Activated CD8-positive, alpha-beta memory T cell treated with anti-CD3 and anti-CD28 coated beads, Interleukin-2, amount 50 U/mL, for 1 hour (primary cell): ENCODE measurements at regions not wholly inside any gene's neighbourhood (a gene's known extent, or its start where the extent isn't known, plus 50 kb on each side); places are given as distances from the start of the nearest gene placed in this dataset.
"Not testable (repeated sequence)": the region's sequence is repeated elsewhere in the genome, so short reads cannot be mapped to it uniquely, and the experiment has no call there.

ENCODE experiments used
- DNase-seq: peaks from one replicate; pipeline ENCODE4 v3.0.0-alpha.2; 2020; ENCODE audit errors: extremely low read depth

- DNase-seq = no peak
Measured at GRCh38 chr2:146709004-146709403, 1135.8 kb upstream of the ACVR2A start.

- DNase-seq = no peak
Measured at GRCh38 chr2:146701183-146701582, 1143.6 kb upstream of the ACVR2A start.

DNA sequence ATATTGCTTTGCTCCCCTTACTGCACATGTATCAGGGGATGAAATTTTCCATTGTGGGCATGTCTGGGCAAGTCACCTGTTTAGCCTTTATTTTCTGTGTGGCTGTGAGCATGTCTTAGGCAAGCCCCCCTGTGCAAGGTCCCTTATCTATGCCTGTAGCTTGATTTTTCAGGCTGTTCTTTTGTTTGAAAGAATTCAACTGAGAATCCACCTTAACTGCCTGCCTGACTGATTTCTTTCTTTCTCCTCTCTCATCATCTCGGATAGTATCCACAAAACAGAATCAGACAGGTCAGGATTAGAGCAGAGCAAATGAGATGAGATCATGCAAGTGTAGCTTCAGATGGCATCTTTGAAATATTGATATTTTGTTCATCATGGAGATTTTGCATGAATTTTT is 1147.5 kb upstream of the ACVR2A start:
- no peak for DNase-seq

DNA sequence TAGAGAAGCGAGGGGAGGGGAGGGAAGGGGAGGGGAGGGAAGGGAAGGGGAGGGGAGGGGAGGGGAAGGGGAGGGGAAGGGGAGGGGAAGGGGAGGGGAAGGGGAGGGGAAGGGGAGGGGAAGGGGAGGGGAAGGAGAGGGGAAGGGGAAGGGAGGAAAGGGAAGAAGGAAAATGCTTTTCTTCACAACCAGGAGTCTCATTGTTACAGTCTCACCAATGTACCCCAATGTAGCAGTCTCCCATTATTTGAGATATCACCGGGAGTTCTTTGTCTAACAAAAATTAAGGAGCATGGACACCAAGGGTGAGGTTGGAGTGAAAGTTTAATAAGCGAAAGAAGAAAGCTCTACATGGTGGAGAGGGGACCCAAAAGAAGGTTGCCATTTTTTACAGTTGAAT is 1148.0 kb upstream of the ACVR2A start:
- DNase-seq = not testable (repeated sequence)

- no peak for DNase-seq
Measured at GRCh38 chr2:146681991-146682390, 1162.8 kb upstream of the ACVR2A start.

DNA sequence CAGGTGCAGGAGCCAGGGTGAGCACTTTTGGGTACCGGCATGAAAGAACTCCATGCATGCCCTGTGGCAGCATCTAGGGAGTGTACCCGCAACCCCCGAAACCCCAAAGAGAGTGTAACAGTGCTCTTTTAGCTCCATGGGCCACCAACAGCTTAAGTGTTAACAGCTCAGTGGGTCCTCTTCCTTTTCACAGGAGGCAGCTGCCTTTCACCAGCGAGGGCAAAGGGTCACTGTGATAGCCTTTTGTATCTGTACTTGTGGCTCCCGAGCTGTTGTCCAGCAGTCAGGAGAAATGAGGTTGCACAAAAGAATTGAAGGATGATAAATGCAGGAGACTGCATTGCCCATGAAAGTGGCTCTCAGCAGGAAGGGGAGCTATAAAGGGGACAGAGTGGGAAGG is 1166.3 kb upstream of the ACVR2A start:
- DNase-seq = no peak

DNA sequence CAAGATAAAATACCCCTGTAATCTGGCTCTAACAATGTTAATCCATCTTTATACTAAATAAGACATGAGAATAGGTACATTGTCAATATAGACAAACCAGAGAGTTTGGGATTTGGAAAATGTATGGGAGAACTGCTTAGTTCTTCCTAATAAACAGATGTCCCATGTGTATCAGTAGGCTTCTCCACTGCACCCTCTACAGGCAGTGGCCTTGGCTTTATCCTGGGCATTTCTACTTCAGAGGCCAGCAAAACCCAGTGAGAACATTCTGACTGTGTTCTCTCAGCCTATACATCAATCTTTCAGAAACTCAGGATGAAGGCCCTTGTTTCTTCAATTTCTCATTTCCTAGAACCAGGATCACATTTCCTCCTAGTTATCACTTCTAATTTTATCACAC is 1167.5 kb upstream of the ACVR2A start:
- no peak for DNase-seq

- DNase-seq = no peak
Measured at GRCh38 chr2:146669735-146670134, 1175.1 kb upstream of the ACVR2A start.

DNA sequence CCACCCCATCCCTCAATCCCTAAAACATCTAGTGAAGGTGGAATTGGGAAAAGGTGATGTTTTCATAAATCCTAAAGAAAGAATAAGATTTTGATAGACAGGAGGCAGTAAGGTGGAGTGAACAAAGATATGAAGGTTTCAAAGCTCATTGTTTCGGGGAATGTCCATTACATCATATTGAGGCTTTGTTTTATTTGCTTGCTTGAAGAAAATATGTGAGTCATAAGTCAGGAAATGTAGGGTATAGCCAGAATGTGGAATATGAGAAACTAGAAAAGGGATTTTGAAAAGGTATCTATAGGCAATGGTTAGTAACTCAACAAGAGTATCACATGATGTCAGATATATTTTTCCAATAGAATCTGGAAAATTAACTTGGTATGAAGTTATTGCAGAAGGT is 1178.5 kb upstream of the ACVR2A start:
- DNase-seq = no peak

- no peak for DNase-seq
Measured at GRCh38 chr2:146665800-146666199, 1179.0 kb upstream of the ACVR2A start.

GRCh38 chr2:146661473-146662096 is 1183.2 kb upstream of the ACVR2A start:
- DNase-seq = no peak

DNA sequence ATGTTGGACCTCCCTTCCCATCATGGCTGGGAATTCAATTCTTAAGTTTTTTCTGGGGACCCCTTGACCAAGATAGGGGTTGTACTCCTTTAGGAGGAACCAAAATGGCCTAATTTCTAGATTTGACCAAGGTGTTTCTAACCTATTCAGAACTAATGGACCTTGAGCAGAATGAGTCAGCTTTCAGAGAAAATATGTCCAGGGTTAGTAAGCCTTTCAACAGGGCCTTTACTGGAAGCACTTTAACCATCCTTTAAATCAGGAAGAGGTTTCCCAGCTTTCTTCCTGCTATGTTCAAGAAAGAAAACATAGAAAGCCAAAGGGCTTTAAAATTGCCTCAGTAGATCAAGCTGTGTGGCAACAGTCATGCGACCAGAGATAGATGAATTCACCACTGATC is 1184.9 kb upstream of the ACVR2A start:
- no peak for DNase-seq

DNA sequence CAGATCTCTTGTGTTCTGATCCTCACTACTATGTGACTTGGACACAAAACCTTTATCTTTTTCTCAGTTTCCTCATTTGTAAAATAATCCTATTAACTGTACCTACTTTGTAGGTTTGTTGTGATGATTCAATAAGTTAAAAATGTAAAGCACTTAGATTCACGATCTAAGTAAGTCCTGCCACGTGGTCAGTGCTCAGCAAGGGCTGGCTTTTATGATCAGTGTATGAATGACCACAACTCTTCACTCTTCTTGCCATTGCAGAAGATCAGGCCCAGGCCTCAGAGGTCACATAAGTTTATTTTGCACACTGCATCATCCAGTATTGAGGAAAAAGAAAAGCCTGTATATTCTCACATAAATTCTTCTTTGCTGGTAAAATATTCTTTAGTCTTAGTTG is 1192.5 kb upstream of the ACVR2A start:
- no peak for DNase-seq

- DNase-seq = no peak
Measured at GRCh38 chr2:146651361-146651760, 1193.5 kb upstream of the ACVR2A start.

GRCh38 chr2:146642066-146642465 is 1202.8 kb upstream of the ACVR2A start:
- DNase-seq = no peak

DNA sequence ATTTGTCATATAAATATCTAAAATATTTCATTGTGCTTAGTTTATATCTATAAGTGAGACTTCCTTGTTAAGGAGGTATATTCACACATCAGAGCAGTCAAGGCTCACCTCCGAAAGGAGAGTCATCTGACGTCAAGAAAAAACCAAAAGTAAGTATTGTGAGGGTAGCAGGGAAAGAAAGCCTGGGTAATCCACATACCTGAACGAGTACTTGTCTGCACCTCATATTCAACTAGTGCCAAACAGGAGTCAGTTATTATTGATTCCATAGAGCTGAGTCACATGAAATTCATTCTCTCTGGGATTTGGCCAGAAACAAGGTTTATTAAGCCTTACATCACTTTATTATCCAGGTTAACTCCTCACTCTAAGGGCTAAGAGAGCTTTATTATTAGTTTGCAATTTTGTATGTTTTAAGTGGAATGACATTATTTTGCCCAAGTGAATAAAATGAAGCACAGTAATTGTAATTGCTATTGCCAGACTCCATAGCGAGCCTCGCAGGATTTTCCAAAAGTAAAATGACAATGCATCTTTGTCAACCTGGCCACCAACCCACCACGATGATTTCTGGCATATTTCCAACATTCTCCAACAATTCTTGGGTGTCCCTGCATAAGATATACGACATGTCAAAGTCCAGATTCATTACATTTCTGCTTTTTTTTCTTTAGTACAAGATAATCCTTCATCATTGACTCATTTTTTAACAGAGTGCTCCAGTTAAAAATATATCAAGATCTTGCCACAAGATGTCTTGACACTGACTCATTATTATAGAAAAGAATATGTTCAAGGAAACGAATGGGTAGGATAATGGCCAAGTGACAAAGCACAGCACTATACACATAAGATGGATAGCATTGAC is 1210.4 kb upstream of the ACVR2A start:
- DNase-seq = no peak

- DNase-seq = no peak
Measured at GRCh38 chr2:146633159-146633558, 1211.7 kb upstream of the ACVR2A start.

- no peak for DNase-seq
Measured at GRCh38 chr2:146632707-146633106, 1212.1 kb upstream of the ACVR2A start.

DNA sequence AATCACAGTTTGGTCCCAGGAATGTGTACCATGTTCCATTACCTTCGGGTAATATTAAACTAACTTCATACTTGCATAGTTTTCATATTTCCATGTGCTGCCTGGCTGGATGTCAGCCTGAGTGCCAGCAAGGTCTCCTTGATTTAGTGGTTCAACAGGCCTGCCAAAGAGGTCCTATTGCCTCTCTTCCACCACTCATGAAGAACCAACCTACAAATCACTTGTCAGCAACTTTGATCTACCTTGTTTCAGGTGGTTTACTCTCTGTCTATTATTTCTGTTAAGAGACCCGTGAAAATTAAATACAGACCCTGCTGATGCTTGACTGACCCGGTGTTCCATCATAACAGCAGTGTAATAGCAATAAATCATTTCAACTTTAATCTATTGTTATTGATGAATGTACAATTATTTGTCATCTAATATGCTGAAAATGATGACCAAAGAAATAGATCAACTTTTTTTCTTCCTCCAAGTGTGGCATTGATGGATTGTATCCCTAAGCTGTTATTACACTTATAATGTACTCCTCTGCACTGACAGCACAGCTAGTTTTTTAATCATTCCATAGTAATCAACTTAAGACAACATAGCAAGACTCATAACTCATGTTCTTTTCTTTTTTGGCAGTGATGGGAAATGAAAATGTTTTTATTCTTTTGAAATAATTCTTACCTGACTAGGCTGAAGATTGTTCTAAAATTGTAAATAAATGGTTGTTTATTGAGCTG is 1220.2 kb upstream of the ACVR2A start:
- DNase-seq = no peak

- DNase-seq = no peak
Measured at GRCh38 chr2:146623771-146624170, 1221.1 kb upstream of the ACVR2A start.

GRCh38 chr2:146621656-146622055 is 1223.2 kb upstream of the ACVR2A start:
- DNase-seq = no peak

DNA sequence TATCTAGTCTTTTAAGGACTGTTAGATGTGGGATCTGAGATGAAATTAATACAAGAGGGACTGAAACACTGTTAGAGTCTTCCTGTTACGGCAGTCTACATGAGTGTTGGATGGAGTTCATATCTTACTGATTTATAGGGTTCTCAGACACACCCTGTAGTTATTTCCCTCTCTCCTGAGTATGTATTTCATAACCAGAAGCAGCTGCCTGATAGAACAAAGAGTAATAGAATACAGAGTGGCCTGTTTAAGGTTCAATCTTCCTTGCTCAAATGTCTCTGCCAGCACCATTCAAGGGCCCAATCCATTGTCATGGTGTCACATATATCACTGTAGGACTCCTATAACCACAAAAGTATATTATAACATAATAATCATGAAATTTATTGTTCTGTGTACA is 1229.1 kb upstream of the ACVR2A start:
- DNase-seq = no peak

DNA sequence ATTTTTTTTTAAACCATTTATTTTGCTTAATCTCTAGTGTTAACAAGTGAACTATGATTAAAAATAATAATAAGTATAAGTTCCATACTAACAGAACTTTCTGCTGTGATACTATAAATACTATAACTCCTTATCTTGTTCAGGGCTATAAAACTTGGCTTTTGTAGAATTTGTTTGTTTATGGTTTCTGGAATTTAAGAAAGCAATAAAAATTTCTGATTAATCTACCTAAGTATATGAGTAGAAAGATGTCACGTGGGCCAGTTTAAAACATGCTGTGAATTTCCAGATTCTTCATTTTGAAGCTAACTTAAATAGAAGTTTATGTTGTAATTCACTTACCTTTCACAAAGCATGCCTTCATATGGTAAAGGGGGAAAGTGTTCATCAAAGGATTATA is 1236.3 kb upstream of the ACVR2A start:
- no peak for DNase-seq
